H1 (cell line): ENCODE measurements at regions not wholly inside any gene's neighbourhood (a gene's known extent, or its start where the extent isn't known, plus 50 kb on each side); places are given as distances from the start of the nearest gene placed in this dataset.

Experiments
- ATF3 ChIP-seq: IDR thresholded peaks from 2 replicates; pipeline ENCODE4 v1.6.1; 2011; ENCODE audit warnings: low read depth, mild to moderate bottlenecking, low read length; ENCODE audit not compliant: insufficient read depth
- BACH1 ChIP-seq: IDR thresholded peaks from 2 replicates; pipeline ENCODE4 v1.6.1; 2012; ENCODE audit warnings: low read length, improper control_type of control experiment
- CHD2 ChIP-seq: IDR thresholded peaks from 2 replicates; pipeline ENCODE4 v1.6.1; 2012; ENCODE audit warnings: low read length, improper control_type of control experiment
- TAF7 ChIP-seq: optimal IDR thresholded peaks from 2 replicates; pipeline ENCODE3; 2011; ENCODE audit warnings: low read depth, mild to moderate bottlenecking, inconsistent platforms, low read length, moderate library complexity, borderline replicate concordance

- TF ChIP-seq TAF7 (no peak), CHD2 (no peak), ATF3 (no peak), BACH1 (no peak)
Measured at GRCh38 chrX:15151267-15152186, 118.4 kb downstream of the ASB9 start (continued).
